GM19468 (cell line): ENCODE measurements at regions not wholly inside any gene's neighbourhood (a gene's known extent, or its start where the extent isn't known, plus 50 kb on each side); places are given as distances from the start of the nearest gene placed in this dataset.

Source experiments
- ATAC-seq: cut with Tn5 transposase; IDR thresholded peaks from one replicate; pipeline ENCODE4 v1.9.1; 2021; ENCODE audit warnings: mild to moderate bottlenecking, moderate library complexity, moderate number of reproducible peaks; ENCODE audit not compliant: unreplicated experiment; ENCODE audit errors: extremely low read depth

GRCh38 chr15:93846148-93846547 is 385.2 kb upstream of the MCTP2 start:
- no peak for ATAC-seq

- no peak for ATAC-seq
These were observed 393.9 kb upstream of the MCTP2 start for GRCh38 chr15:93837450-93837849.

- ATAC-seq: no peak
These were observed 396.0 kb upstream of the MCTP2 start for GRCh38 chr15:93835344-93835743.

GRCh38 chr15:93831641-93832040 is 399.7 kb upstream of the MCTP2 start:
- no peak for ATAC-seq

GRCh38 chr15:93830221-93831080 is 400.9 kb upstream of the MCTP2 start:
- no peak for ATAC-seq

GRCh38 chr15:93829115-93829870 is 402.1 kb upstream of the MCTP2 start:
- ATAC-seq: no peak

GRCh38 chr15:93826790-93827189 is 404.6 kb upstream of the MCTP2 start:
- no peak for ATAC-seq

- ATAC-seq: no peak
These were observed 405.1 kb upstream of the MCTP2 start for GRCh38 chr15:93826293-93826692.

- no peak for ATAC-seq
These were observed 405.7 kb upstream of the MCTP2 start for GRCh38 chr15:93825682-93826081.

- no peak for ATAC-seq
These were observed 407.1 kb upstream of the MCTP2 start for GRCh38 chr15:93823971-93824913.

- no peak for ATAC-seq
These were observed 410.8 kb upstream of the MCTP2 start for GRCh38 chr15:93820566-93820965.

- no peak for ATAC-seq
These were observed 411.5 kb upstream of the MCTP2 start for GRCh38 chr15:93819826-93820225.

- ATAC-seq: no peak
These were observed 414.5 kb upstream of the MCTP2 start for GRCh38 chr15:93816815-93817214.

- no peak for ATAC-seq
These were observed 420.1 kb upstream of the MCTP2 start for GRCh38 chr15:93811305-93811704.

- no peak for ATAC-seq
These were observed 421.8 kb upstream of the MCTP2 start for GRCh38 chr15:93809516-93809915.

- no peak for ATAC-seq
These were observed 427.8 kb upstream of the MCTP2 start for GRCh38 chr15:93803421-93804152.

GRCh38 chr15:93801206-93801605 is 430.2 kb upstream of the MCTP2 start:
- ATAC-seq: no peak

GRCh38 chr15:93800805-93801204 is 430.6 kb upstream of the MCTP2 start:
- ATAC-seq: no peak

GRCh38 chr15:93789441-93789840 is 441.9 kb upstream of the MCTP2 start:
- ATAC-seq: no peak

- no peak for ATAC-seq
These were observed 451.3 kb upstream of the MCTP2 start for GRCh38 chr15:93780073-93780472.
